22Rv1 (cell line): ENCODE measurements at regions not wholly inside any gene's neighbourhood (a gene's known extent, or its start where the extent isn't known, plus 50 kb on each side); places are given as distances from the start of the nearest gene placed in this dataset.

Source experiments
- H3K27ac ChIP-seq: fragments of 450-650 bp; 2 replicates; pipeline ENCODE4 v1.5.1; 2017
- ZFX ChIP-seq: fragments of 450-650 bp; IDR thresholded peaks from 2 replicates; pipeline ENCODE4 v1.6.1; 2017; ENCODE audit warnings: antibody characterized with exemption, borderline replicate concordance
- TF ChIP-seq, protein P1 (sequence below): fragments of 450-650 bp; IDR thresholded peaks from 2 replicates; pipeline ENCODE4 v1.5.1; 2017; ENCODE audit warnings: mild to moderate bottlenecking

DNA sequence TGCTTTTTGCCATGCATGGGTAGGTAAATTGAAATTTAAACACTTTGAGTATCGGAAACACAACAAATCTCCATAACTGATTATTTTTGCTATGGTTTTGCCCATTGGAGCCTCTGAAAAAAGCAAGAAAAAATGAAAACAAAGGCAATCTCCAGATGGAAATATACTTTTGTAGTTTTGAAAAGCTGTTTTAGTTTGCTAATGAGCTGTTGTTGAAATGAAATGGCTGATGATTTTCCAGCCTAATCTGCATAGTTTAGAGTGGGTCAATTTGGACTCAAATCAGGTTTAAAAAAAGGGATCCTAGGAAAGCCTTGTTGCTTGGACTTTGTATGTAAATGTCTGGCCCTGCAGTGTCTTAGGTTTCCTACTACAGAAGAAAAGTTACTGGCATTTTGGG lies 285.8 kb downstream of the CAAP1 start:
- TF ChIP-seq, protein P1, sequence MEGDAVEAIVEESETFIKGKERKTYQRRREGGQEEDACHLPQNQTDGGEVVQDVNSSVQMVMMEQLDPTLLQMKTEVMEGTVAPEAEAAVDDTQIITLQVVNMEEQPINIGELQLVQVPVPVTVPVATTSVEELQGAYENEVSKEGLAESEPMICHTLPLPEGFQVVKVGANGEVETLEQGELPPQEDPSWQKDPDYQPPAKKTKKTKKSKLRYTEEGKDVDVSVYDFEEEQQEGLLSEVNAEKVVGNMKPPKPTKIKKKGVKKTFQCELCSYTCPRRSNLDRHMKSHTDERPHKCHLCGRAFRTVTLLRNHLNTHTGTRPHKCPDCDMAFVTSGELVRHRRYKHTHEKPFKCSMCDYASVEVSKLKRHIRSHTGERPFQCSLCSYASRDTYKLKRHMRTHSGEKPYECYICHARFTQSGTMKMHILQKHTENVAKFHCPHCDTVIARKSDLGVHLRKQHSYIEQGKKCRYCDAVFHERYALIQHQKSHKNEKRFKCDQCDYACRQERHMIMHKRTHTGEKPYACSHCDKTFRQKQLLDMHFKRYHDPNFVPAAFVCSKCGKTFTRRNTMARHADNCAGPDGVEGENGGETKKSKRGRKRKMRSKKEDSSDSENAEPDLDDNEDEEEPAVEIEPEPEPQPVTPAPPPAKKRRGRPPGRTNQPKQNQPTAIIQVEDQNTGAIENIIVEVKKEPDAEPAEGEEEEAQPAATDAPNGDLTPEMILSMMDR: no peak
- TF ChIP-seq ZFX: no peak
- no peak overlapping the region for H3K27ac ChIP-seq

GRCh38 chr9:26605367-26605766 lies 287.2 kb downstream of the CAAP1 start:
- H3K27ac ChIP-seq: no peak overlapping the region
- TF ChIP-seq, protein P1: no peak

GRCh38 chr9:26604076-26604662 lies 288.4 kb downstream of the CAAP1 start:
- no peak overlapping the region for H3K27ac ChIP-seq

DNA sequence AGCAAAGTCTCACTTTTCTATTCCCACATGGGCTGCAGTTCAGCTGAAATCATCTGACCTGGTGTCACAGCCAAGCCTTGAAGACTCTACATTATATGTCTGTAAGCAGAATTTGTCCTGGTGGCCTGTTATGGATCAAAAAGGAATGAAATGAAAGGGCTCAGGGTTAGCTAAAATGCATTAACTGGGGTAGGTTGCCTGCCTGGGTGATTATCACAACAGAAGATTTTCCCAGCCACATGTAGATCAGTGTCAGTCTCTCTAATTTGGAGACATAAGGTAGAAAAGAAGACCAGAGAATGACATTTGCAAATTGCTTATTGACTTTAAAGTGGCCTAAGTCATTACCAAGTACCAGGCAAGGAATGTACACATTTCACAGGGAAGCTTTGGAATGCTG lies 289.0 kb downstream of the CAAP1 start:
- H3K27ac ChIP-seq: no peak overlapping the region
- TF ChIP-seq, protein P1: no peak
- no peak for TF ChIP-seq ZFX

More at GRCh38 chr9:26604076-26604662, 288.4 kb downstream of the CAAP1 start:
- TF ChIP-seq, protein P1: no peak
- no peak for TF ChIP-seq ZFX

DNA sequence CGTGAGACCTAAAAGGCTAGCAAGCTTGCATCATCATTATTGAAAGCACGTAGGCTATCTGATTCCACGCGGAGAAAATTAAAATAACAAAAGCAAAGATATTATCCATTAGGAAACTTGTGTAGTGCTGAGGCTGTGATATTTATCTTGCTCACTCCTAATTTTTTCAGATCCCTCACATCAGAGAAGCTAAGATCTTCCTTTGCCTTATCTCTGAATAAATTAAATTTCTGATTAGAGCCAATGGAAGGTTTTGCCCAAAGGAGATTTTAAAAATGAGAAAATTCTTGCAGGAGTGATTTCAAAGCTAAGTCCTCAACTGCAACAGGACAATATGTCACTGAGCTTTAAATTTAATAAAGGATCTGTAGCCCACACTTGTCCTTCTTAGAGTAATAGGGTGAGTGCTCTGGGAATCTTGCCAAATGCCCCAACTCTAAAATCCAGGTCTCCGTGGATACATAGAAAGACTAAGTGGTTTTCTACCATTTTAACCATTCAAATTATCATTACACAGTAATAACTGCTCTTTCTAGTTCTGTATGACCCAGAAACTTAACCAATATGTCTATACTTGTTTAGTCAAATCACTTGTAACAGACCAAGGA lies 295.0 kb downstream of the CAAP1 start:
- TF ChIP-seq, protein P1: no peak
- no peak for TF ChIP-seq ZFX
- no peak overlapping the region for H3K27ac ChIP-seq

- TF ChIP-seq, protein P1: no peak
- TF ChIP-seq ZFX: no peak
- no peak overlapping the region for H3K27ac ChIP-seq
Observed at GRCh38 chr9:26579056-26579455, 313.5 kb downstream of the CAAP1 start.

GRCh38 chr9:26574898-26575440 lies 317.6 kb downstream of the CAAP1 start:
- TF ChIP-seq ZFX: no peak
- TF ChIP-seq, protein P1: no peak
- H3K27ac ChIP-seq: no peak overlapping the region
